PC-9 (cell line): ENCODE measurements at regions not wholly inside any gene's neighbourhood (a gene's known extent, or its start where the extent isn't known, plus 50 kb on each side); places are given as distances from the start of the nearest gene placed in this dataset.

Experiments
- EZH2 ChIP-seq: fragments of 200-600 bp; sonication (generic); IDR thresholded peaks from 2 replicates; pipeline ENCODE4 v1.8.0; 2017; ENCODE audit warnings: antibody characterized with exemption, low read depth
- TF ChIP-seq, protein P1 (sequence below): fragments of 200-600 bp; sonication (generic); conservative IDR thresholded peaks from 2 replicates; pipeline ENCODE4 v1.6.1; 2017; ENCODE audit warnings: mixed run types, antibody characterized with exemption, mild to moderate bottlenecking, moderate library complexity

DNA sequence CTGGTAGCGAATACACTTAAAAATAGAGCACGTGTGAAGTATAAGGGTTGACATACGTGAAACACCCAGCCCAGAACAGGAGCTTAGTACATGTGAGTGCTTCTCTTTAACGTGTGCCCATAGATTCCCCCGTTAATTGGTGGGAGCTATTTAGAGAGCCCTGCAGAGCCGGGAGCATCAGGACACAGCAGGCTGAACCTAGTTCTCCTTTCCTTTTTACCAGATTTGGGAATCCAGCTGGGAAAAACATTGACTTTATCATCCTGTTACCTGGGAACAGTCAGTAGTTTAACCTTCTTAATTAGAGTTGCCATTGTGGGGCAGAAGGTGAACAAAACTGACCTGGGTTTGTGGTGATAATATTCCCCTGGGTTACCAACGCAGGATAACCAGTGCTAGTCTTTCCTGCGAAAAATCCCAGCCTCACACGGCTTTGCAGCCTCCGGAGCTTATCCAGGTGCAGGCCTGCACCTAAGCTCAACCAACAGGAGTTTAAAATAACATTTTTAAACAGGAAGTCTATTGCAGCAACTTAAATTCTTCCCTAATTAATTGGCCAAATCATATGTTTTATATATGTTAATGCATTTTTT lies 78.1 kb upstream of the SPTBN1 start:
- TF ChIP-seq, protein P1, sequence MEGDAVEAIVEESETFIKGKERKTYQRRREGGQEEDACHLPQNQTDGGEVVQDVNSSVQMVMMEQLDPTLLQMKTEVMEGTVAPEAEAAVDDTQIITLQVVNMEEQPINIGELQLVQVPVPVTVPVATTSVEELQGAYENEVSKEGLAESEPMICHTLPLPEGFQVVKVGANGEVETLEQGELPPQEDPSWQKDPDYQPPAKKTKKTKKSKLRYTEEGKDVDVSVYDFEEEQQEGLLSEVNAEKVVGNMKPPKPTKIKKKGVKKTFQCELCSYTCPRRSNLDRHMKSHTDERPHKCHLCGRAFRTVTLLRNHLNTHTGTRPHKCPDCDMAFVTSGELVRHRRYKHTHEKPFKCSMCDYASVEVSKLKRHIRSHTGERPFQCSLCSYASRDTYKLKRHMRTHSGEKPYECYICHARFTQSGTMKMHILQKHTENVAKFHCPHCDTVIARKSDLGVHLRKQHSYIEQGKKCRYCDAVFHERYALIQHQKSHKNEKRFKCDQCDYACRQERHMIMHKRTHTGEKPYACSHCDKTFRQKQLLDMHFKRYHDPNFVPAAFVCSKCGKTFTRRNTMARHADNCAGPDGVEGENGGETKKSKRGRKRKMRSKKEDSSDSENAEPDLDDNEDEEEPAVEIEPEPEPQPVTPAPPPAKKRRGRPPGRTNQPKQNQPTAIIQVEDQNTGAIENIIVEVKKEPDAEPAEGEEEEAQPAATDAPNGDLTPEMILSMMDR, result no peak
- no peak for TF ChIP-seq EZH2
